Coronary artery (tissue), 2 donors: ENCODE measurements at regions not wholly inside any gene's neighbourhood (a gene's known extent, or its start where the extent isn't known, plus 50 kb on each side); places are given as distances from the start of the nearest gene placed in this dataset.

ENCODE experiments used
- DNase-seq: peaks from one replicate; pipeline ENCODE4 v3.0.0-alpha.2; 2017; ENCODE audit warnings: low spot score
- H3K27ac ChIP-seq, 2 donors: fragments of 200-600 bp; sonication (generic); one replicate each; pipeline ENCODE4 v1.5.1; 2016 to 2019
- H3K4me3 ChIP-seq: fragments of 200-600 bp; sonication (generic); 2 replicates; pipeline ENCODE4 v1.5.1; 2016; ENCODE audit warnings: mild to moderate bottlenecking, moderate library complexity
- TF ChIP-seq, protein P1 (sequence below): fragments of 200-600 bp; sonication (generic); IDR thresholded peaks from one replicate; pipeline ENCODE4 v1.5.1; 2019; ENCODE audit warnings: antibody characterized with exemption

DNA sequence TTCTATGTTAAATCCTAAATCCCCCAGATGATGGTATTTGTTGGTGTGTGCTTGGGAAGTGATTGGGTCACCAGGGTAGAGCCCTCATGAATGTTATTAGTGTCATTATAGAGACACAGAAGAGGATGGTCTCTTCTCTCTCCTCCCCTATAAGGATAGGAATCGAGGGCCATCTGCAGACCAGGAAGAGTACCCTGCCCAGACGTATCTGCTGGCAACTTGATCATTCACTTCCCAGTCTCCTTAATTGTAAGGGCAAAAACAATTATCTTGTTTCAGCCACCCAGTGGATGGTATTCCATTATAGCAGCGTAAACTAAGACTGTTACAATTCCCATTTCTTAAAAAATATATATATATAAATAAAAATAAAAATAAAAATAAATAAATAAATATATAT lies 892.2 kb downstream of the SI start:
- DNase-seq, result no peak
- TF ChIP-seq, protein P1, sequence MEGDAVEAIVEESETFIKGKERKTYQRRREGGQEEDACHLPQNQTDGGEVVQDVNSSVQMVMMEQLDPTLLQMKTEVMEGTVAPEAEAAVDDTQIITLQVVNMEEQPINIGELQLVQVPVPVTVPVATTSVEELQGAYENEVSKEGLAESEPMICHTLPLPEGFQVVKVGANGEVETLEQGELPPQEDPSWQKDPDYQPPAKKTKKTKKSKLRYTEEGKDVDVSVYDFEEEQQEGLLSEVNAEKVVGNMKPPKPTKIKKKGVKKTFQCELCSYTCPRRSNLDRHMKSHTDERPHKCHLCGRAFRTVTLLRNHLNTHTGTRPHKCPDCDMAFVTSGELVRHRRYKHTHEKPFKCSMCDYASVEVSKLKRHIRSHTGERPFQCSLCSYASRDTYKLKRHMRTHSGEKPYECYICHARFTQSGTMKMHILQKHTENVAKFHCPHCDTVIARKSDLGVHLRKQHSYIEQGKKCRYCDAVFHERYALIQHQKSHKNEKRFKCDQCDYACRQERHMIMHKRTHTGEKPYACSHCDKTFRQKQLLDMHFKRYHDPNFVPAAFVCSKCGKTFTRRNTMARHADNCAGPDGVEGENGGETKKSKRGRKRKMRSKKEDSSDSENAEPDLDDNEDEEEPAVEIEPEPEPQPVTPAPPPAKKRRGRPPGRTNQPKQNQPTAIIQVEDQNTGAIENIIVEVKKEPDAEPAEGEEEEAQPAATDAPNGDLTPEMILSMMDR, result no peak
- H3K27ac ChIP-seq, result no peak overlapping the region
- no peak overlapping the region for H3K4me3 ChIP-seq

DNA sequence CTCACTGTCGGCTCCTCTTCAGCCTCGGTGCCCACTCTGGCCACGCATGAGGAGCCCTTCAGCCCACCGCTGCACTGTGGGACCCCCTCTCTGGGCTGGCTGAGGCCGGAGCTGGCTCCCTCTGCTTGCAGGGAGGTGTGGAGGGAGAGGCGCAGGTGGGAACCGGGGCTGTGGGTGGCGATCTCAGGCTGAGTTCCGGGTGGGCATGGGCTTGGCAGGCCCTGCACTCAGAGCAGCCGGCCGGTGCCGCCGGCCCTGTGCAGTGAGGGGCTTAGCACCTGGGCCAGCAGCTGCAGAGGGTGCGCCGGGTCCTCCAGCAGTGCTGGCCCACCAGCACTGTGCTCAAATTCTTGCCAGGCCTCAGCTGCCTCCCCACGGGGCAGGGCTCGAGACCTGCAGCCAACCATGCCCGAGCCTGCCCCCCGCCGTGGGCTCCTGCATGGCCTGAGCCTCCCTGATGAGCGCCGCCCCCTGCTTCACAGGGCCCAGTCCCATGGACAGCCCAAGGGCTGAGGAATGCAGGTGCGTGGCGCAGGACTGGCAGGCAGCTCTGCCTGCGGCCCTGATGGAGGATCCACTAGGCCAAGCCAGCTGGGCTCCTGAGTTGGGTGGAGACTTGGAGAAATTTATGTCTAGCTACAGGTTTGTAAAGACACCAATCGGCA lies 899.1 kb downstream of the SI start:
- DNase-seq, result no peak
- H3K27ac ChIP-seq, result no peak overlapping the region
- H3K4me3 ChIP-seq, result no peak overlapping the region
- TF ChIP-seq, protein P1, result no peak

DNA sequence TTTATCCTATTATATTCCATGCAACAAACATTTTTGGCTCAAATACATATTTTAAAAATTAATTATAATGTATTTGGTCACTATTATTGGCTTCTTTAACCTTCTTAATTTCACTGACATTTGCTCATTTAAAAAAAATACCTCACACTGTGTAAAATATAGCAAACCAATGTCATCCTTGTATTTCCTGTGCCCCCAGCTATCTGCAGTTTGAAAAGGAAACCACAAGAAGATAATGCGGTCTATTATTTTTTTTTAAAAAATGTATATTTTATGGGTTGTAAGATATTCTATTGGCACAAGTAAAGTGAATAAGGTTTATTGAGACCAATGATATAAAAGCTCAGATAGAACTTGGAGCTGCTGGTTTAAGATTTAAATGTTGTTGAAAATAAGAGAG lies 904.2 kb downstream of the SI start:
- Histone ChIP-seq H3K4me3 (no peak overlapping the region), H3K27ac (no peak overlapping the region)
- no peak for DNase-seq
- TF ChIP-seq, protein P1, result no peak

DNA sequence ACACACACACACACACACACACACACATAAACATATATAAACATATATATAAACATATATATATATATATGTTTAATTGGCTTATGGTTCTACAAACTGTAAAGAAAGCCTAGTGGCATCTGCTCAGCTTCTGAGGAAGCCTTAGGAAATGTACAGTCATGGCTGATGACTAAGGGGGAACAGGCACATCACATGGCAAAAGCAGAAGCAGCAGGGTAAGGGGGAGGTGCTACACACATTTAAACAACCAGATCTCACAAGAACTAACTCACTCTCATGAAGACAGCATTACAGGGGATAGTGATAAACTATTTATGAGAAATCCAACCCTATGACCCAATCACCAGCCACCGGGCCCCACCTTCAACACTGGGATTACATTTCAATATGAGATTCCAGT lies 922.9 kb downstream of the SI start:
- DNase-seq, result no peak
- Histone ChIP-seq H3K4me3 (no peak overlapping the region), H3K27ac (no peak overlapping the region)
- TF ChIP-seq, protein P1, result no peak

DNA sequence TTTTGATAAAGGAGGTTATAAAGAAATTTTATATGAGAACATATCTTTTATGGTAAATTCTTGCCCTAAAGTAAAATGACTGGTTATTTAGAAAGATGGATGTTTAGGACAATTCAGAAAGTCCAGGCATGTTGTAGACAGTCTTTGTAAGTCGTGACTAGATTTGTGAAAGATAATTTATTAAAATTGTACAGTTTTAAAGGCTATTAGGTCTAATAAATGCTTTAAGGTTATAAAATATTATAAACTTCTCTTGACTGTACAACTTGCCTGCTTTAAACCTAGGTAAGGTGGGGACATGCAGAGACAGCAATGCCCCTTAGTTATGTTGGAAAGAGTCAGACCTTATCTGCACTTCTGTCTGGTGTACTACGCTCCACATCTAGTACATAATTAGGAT lies 933.5 kb downstream of the SI start:
- no peak overlapping the region for H3K4me3 ChIP-seq
- no peak for DNase-seq
- no peak overlapping the region for H3K27ac ChIP-seq
- TF ChIP-seq, protein P1, result no peak

DNA sequence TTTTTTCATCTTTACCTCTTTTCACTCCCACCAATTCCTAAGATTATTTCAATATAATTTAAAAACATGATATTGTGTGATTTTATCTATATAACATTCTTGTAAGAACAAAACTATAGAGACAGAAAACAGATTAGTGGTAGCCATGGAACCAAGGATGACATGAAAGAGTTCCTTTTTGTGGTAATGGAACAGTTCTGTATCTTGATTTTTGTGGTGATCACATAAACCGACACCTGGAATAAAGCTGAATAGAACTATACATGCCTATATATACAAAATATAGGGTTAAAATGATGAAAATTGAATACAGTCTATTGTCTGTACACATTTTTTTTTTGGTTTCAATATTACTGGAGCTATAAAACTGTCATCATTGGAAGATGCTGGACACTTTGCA lies 945.4 kb downstream of the SI start:
- Histone ChIP-seq H3K27ac (no peak overlapping the region), H3K4me3 (no peak overlapping the region)
- TF ChIP-seq, protein P1, result no peak
- DNase-seq, result no peak
